T47D (cell line): ENCODE measurements at regions not wholly inside any gene's neighbourhood (a gene's known extent, or its start where the extent isn't known, plus 50 kb on each side); places are given as distances from the start of the nearest gene placed in this dataset.

Experiments
- DNase-seq, 2 experiments: peaks; one replicate each; pipeline versions ENCODE4 v3.0.0 to v3.0.0-alpha.2; 2011 to 2012; ENCODE audit warnings: low read depth in 1 of 2, low spot score in 1 of 2
- JUND ChIP-seq: IDR thresholded peaks from 2 replicates; pipeline ENCODE4 v1.6.1; 2012; ENCODE audit warnings: low read depth
- in situ Hi-C: cut with HindIII; loops from 2 replicates; pipeline ENCODE4 v1.10.0; 2016; ENCODE audit warnings: low sequenced_read_pairs, low pct_unique_long_range_greater_than_20kb

DNA sequence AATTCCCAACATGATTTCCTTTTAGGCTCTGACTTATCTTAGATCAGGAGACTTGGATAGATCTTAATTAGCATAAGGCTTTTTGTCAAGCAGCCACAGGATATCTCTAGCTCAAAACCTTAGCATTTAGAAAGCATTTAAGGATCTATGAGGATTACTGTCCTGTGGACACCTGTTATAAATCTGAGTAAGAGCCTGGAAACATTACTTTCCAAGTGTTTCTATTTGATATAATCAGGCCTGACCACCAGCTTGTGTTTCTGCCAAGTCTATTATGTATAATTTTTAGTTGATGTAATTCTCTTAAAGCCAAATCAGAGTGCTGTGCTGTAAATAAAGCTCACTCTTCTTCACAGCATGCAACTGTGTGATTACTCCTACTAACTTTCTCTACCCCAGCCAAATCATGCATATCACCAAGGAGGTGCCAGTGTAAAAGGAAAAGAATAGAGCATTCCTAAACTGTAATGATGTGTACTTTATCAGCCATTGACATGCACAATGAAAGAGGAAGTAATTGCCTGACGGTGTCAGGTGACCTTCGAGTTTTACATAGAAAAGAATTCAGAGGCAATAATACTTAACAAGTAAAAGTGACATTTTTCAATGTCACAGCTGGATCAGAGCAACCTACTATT is 309.9 kb upstream of the PRMT6 start:
- no peak for TF ChIP-seq JUND
- no peak for DNase-seq
- in situ Hi-C loops = no loop called here

DNA sequence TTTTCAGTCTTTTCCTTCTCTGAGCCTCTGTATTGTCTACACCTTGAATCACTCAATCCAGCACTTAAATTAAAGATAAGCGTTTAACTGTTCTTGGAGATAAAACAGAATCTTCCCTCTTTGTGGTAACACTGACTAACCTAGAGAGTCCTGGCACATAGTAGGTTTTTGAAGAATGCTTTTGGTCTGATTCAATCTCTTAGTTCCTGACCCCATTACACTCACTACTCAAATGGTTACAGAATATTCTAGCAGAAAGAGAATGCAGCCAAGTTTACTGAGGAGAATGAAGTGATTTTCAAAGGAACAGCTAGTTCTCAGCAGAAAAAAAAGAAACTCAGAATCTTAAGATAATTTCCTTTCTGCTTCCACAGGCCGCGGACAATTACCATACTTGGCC is 309.2 kb upstream of the PRMT6 start:
- no peak for TF ChIP-seq JUND
- no peak for DNase-seq
- in situ Hi-C loops = no loop called here

DNA sequence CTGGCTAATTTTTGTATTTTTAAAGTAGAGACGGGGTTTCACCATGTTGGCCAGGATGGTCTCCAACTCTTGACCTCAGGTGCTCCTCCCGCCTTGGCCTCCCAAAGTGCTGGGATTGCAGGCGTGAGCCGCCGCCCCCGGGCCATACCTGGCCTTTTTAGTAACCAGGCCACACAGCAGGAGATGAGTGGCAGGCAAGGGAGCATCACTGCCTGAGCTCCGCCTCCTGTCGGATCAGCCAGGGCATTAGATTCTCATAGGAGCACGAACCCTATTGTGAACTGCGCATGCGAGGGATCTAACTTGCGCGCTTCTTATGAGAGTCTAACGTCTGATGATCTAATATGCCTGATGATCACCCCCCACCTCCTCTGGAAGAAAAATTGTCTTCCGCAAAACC is 308.7 kb upstream of the PRMT6 start:
- in situ Hi-C loops = no loop called here
- no peak for TF ChIP-seq JUND
- no peak for DNase-seq

DNA sequence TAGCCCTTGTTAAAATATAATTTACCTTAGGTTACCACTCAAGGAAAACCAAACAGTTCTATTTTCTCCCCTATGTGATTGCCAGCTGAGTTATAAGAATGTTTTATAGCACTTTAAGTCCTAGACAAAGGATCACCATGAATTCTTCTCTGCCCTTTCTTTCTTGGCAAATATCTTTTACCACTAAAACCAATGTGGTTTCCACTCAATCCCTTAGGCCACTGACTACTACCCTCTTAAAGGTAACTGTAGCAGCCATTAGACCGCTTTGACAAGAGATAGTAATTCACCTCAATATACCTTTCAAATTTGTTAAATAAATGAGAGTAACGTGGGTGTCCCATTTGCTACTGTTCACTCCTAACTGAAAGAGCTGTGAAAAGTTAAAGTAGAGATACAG is 307.9 kb upstream of the PRMT6 start:
- TF ChIP-seq JUND = no peak
- no peak for DNase-seq
- in situ Hi-C loops = no loop called here

DNA sequence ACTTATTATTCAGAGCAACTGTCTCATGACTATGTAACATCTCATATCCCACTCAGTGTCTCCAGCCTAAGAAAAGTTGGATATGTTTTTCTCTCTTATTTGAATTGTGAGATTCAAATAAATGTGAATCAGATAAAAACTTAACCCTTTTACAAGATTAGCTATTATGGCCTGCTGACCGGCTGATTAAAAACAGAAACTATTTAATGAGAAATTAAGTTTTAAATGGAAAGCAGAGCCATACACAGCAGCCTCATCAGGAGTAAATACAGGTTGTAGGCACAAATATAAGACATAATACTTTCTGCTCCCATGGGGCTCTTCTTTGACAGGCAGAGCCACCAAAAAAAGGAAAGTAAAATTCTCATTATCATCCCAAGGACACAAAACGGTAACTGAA is 307.0 kb upstream of the PRMT6 start:
- in situ Hi-C loops = no loop called here
- TF ChIP-seq JUND = no peak
- DNase-seq = no peak

DNA sequence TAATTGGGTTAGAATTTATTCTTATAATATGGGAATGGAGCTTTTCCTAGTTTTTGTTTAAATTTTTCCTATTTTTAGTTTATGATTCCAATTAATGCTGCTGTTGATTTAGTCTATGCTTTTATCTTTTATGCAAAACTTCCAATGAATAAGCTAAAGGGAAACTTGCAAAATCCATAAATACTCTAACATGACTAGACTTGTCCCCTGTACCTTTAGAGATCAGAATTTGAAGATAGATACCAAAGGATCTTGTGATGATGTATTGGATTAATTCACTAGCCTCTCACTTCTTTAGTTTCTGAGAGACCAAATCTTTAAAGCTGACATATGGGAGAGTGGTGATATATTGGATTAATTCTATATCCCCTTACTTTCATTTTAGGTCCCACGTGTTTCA is 306.6 kb upstream of the PRMT6 start:
- DNase-seq = no peak
- TF ChIP-seq JUND = no peak
- in situ Hi-C loops = no loop called here

DNA sequence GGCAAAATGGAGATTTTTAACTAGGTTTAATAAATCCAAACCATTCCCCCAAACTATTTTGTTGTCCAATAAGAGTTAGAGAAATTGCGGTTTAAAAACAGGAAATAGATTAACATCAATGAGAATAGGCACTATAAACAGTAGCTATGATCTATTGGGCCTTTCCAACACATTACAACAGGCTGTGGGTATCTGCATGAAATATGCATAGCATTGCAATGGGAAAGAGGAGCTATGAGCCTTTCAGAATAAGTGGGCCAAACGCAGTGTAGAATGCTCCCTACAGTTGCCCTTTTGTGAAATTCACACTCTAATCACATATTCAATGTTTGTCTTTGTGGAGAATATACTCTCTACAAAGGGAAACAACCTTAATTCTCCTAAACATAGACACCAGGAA is 305.5 kb upstream of the PRMT6 start:
- no peak for TF ChIP-seq JUND
- in situ Hi-C loops = no loop called here
- no peak for DNase-seq

DNA sequence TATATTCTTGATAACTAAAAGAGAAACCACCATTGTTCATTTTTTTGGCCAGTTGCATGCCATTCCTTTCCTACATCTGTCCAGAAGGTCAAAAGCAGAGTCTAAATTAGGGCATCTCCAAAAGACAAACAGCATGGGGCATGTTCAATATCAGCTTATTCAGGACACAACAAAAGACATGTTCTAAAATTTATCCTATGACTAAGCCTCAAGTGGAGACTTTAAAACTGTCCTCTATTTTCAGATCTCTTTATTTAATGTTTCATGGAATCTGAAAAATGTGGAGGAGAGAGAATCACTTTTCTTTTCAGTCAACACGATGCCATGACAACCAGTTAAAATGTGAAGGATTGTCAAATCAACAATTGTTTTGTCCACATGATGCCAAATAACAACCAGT is 303.4 kb upstream of the PRMT6 start:
- TF ChIP-seq JUND = no peak
- in situ Hi-C loops = no loop called here
- no peak for DNase-seq

DNA sequence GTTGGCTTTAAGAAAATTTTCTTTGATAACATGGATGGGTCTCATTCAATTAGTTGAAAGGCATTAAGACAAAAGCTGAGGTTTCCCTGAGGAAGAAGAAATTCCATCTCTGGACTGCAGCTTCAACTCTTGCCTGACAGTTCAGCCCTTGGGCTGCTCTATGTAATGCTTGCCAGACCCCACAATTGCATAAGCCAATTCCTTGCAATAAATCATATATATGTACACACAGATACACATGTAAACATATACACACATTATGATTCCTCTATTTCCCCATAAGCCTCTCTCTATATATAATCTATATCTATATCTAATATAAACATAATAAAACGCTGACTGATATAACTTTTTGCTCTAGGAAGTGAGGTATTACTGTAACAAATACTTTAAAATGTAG is 301.5 kb upstream of the PRMT6 start:
- no peak for TF ChIP-seq JUND
- no peak for DNase-seq
- in situ Hi-C loops = no loop called here

DNA sequence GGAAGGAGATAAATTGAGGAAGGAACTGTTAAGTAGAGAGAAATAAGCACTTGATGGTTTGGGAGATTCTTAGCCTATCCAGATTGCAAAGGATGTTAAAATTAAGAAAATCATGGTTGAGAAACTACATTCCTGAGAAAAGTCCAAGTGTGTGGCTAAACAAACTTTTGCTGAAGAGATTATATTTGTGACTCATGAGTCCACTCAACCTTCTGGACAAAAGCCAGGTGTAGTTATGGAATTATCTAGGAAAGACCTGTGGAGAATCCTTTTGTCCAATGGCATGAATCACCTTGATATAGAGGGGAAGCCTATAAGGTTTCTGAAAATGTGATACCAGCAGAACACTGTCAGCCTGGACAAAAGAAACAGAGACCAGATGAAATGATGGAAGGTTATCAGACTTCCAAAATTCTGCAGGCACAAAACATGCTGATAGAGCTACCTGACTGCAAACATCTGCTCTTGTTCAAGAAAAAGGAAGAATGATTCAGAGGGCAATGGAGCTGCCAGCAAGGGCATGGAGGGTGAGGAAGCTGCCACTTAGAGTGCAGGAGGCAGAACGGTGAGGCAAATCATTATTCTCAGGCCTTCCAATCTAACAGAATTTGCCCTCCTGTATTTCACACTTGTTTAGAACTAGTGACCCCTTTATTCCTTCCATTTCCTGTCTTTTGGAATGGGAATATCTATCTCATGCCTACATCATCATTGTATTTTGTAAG is 300.6 kb upstream of the PRMT6 start:
- in situ Hi-C loops = no loop called here
- TF ChIP-seq JUND = no peak
- DNase-seq = no peak

DNA sequence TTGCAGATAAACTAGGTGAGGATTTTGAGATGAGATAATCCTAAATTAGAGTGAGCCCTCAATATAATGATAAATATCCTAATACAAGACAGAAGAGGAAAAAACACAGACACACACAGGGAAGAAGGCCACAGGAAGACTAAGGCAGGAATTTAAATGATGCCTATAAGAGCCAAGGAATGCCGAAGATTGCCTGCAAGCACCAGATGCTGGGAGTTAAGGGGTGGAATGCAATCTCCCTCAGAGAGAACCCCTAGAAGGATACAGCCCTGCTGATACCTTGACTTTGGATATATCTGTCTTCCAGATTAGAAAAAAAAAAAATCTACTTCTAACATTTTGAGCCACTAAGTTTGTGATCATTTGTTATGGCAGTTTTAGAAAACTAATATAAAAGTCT is 299.7 kb upstream of the PRMT6 start:
- in situ Hi-C loops = no loop called here
- DNase-seq = no peak
- no peak for TF ChIP-seq JUND

DNA sequence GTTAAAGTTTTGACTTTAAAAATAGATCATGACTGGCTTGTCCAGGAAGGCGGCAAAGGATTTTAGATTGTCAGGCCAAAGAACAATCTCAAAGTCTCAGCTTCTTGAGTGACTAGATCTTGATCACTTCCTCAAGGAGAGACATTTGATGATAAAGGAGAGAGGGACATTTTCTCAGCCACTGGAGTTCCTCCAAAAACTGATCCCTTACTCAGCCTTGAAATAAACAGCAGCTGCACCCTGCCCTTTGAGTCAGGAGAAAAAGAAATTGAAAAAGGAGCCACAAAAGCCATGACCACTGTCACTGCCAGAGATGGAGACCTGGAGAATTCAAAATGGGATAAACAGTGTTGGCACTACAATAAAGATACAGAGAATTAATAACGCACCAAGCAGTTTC is 288.4 kb upstream of the PRMT6 start:
- DNase-seq = no peak
- no peak for TF ChIP-seq JUND
- in situ Hi-C loops = no loop called here

DNA sequence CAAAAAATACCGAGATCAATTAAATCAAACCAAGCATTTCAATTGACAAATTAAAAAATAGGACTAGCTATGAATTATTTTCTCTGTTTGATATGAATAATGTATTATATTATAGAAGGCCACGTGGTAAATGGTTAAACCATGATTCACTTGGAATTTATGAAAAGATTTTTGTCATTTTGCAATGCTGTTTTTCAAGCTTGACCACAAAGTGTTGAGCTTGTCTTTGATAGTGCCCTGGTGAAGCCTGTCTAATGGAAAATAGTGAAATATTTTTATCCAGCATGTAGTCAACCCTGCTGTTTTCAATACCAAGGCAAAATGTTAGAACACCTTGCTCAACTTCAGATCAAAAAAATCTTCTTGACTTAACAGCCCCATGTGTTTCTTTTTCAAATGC is 288.0 kb upstream of the PRMT6 start:
- in situ Hi-C loops = no loop called here
- DNase-seq = no peak
- no peak for TF ChIP-seq JUND

DNA sequence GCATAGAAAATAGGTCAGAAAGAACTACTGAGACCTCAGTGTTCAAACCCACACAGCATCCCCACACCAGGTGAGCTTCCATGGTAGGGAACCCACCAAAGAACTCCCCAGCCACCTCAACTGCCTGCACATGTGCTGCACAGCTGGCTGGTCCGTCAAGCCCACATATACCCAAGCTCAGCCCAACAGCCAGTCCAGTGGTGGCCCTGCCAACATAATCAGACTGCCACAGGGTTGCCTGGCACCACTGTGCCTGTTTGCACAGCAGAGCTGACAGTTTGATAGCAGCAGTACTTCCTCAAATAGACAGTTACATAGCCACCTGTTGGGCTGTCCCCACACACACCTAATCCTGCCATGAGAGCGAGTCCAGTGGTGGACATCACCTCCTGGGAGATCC is 283.3 kb upstream of the PRMT6 start:
- DNase-seq = no peak
- in situ Hi-C loops = no loop called here
- no peak for TF ChIP-seq JUND
